ENCODE measurements at regions not wholly inside any gene's neighbourhood (a gene's known extent, or its start where the extent isn't known, plus 50 kb on each side); places are given as distances from the start of the nearest gene placed in this dataset.

DNA sequence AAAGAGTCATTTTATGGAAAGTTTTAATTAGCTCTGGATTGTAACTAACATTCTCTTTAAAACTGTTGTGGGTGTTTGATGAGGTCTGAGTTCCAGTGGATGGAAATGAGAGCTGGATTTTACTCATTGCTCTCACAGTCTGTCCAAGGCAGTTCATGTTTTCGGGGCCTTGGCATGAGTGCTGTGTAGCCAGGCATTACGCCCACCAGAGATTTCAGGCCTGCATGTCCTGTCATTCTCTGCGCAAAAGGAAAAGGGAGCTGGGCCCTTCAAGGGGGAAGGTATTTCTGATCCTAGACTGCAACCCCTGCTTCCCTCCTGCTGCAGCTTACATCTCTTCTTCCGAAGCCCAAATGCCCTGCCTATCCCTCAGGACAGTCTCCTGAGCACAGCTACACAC, 499.6 kb upstream of the TRPC7 start:
- ATAC-seq (no peak), DNase-seq (no peak)
- no peaks in the 10 kb centered on the region for H3K4me1 ChIP-seq
- no peaks in the 10 kb centered on the region for H3K27me3 ChIP-seq
- H3K27ac ChIP-seq: no peak overlapping the region
- no peaks in the 10 kb centered on the region for H3K36me3 ChIP-seq
- no peak overlapping the region for H3K4me3 ChIP-seq
- H3K9me3 ChIP-seq: no peaks in the 10 kb centered on the region
- intact Hi-C loops (cut with DNase I): no loop called here
- TF ChIP-seq, protein P1, sequence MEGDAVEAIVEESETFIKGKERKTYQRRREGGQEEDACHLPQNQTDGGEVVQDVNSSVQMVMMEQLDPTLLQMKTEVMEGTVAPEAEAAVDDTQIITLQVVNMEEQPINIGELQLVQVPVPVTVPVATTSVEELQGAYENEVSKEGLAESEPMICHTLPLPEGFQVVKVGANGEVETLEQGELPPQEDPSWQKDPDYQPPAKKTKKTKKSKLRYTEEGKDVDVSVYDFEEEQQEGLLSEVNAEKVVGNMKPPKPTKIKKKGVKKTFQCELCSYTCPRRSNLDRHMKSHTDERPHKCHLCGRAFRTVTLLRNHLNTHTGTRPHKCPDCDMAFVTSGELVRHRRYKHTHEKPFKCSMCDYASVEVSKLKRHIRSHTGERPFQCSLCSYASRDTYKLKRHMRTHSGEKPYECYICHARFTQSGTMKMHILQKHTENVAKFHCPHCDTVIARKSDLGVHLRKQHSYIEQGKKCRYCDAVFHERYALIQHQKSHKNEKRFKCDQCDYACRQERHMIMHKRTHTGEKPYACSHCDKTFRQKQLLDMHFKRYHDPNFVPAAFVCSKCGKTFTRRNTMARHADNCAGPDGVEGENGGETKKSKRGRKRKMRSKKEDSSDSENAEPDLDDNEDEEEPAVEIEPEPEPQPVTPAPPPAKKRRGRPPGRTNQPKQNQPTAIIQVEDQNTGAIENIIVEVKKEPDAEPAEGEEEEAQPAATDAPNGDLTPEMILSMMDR (IDR thresholded peaks at IDR 0.05): no peak

DNA sequence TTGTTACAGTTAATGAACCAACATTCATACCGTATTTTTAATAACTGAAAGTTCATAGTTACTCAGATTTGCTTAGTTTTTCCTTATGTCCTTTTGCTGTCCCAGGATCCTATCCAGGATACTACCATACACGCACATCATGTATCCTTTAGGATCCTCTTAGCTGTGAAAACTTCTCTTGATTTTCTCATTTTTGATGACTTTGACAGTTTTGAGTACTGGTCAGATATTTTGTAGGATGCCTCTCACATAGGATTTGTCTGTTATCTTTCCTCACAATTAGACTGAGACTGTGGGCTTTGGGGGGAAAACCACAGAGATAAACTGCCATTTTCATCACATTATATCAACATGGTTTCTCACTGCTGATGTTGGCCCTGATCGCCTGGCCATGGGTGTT, 491.3 kb upstream of the TRPC7 start:
- H3K4me3 ChIP-seq: no peak overlapping the region
- no peak for DNase-seq

DNA sequence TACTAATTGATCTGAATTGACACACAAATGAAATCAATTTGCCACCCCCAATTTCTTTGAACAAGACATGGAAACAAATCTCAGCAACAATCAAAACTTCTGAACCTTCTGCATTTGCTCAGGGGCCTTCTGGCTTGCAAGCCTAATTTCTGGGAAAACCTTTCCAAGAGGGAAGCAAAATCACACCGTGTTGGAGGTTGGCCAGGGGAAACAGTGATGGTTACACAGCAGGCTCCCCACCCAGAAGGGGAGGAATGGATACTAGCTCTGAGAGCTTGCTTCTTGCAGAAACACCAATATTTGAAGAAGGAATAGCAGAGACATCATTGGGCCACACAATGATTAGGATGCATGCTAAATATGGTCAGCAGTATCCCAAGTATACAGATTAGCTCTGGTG, 488.6 kb upstream of the TRPC7 start:
- H3K4me1 ChIP-seq: no peaks in the 10 kb centered on the region
- H3K36me3 ChIP-seq: no peaks in the 10 kb centered on the region
- intact Hi-C loops (cut with DNase I): no loop called here
- peaks cover 3% of the 10 kb centered on the region for H3K9me3 ChIP-seq
- no peak overlapping the region for H3K27ac ChIP-seq
- H3K4me3 ChIP-seq: no peak overlapping the region
- no peak for ATAC-seq
- no peaks in the 10 kb centered on the region for H3K27me3 ChIP-seq
- DNase-seq: no peak
- TF ChIP-seq, protein P1 (IDR thresholded peaks at IDR 0.05): no peak

More for the DNA sequence above, 491.3 kb upstream of the TRPC7 start:
- intact Hi-C loops (cut with DNase I): no loop called here
- H3K4me1 ChIP-seq: no peaks in the 10 kb centered on the region
- H3K36me3 ChIP-seq: no peaks in the 10 kb centered on the region
- no peak for ATAC-seq
- no peaks in the 10 kb centered on the region for H3K27me3 ChIP-seq
- no peak overlapping the region for H3K27ac ChIP-seq
- TF ChIP-seq, protein P1 (IDR thresholded peaks at IDR 0.05): no peak
- H3K9me3 ChIP-seq: no peaks in the 10 kb centered on the region

DNA sequence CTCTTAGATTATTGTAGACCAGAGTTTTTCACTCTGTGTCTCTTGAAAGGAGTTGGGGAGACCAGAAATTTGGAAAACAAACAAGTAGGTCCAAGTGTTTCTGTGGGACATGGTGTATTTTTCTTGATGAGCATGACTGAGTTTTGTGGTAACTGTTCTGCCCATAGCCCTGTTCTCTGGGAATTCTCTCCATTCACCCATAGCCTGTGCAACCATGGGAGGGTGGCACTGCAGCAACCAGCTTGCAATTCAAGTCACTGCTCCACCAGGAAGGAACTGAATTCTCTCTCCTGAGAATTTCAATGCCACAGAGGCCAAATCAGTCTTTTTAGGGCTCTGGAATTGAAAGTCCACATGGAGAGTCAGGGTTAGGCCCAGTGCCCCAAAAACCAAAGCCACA, 475.3 kb upstream of the TRPC7 start:
- H3K4me1 ChIP-seq: no peaks in the 10 kb centered on the region
- H3K9me3 ChIP-seq: no peaks in the 10 kb centered on the region

DNA sequence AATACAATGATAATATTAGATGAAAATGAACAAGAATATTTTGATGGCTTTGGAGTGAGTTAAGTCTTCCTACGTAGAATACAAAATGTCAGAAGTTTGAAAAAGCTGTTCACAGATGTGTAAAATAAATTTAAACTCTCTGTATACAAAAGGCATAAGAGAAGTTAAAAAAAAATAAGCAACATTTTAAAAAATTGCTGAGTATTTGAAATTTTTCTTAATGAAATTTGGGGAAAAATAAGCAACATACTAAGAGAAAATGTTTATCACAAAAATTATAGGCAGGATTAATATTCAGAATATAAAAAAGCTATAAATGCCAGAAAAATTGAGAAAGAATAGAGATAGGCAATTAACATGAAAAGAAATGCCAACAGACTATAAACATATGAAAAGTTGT, 470.7 kb upstream of the TRPC7 start:
- ATAC-seq: no peak
- DNase-seq: no peak
- Histone ChIP-seq H3K27ac (no peak overlapping the region), H3K4me3 (no peak overlapping the region), H3K9me3 (no peaks in the 10 kb centered on the region), H3K36me3 (no peaks in the 10 kb centered on the region), H3K4me1 (no peaks in the 10 kb centered on the region), H3K27me3 (peaks cover 4% of the 10 kb centered on the region)
- intact Hi-C loops (cut with DNase I): no loop called here
- TF ChIP-seq, protein P1 (IDR thresholded peaks at IDR 0.05): no peak

More for the DNA sequence above, 475.3 kb upstream of the TRPC7 start:
- Histone ChIP-seq H3K27me3 (peaks cover 4% of the 10 kb centered on the region), H3K36me3 (no peaks in the 10 kb centered on the region), H3K4me3 (no peak overlapping the region), H3K27ac (no peak overlapping the region)
- ATAC-seq: no peak
- DNase-seq: no peak
- TF ChIP-seq, protein P1 (IDR thresholded peaks at IDR 0.05): no peak
- intact Hi-C loops (cut with DNase I): no loop called here

DNA sequence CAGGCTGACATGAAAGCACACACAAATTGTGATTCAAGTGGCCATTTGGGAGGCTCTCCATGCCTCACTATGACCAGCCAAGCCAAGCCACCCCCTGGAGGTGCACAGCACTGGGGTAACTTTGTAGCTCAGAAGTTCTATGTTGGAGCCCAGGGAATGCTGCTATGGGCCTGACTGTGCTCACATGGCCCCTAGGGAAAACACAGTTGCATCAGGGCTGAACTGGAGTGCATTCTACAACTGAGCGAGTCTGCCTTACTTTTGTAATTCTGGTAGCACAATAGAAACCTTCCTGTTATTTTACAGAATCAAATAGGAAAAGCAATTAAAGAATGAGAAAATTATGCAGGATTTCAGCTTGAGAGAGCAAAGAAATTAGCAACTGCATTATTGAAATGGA, 455.5 kb upstream of the TRPC7 start:
- Histone ChIP-seq H3K36me3 (no peaks in the 10 kb centered on the region), H3K27ac (no peak overlapping the region), H3K27me3 (no peaks in the 10 kb centered on the region), H3K9me3 (no peaks in the 10 kb centered on the region), H3K4me1 (no peaks in the 10 kb centered on the region), H3K4me3 (no peak overlapping the region)
- intact Hi-C loops (cut with DNase I): no loop called here
- TF ChIP-seq, protein P1 (IDR thresholded peaks at IDR 0.05): no peak
- ATAC-seq (no peak), DNase-seq (no peak)
